OCI-LY1 (cell line): ENCODE measurements at regions not wholly inside any gene's neighbourhood (a gene's known extent, or its start where the extent isn't known, plus 50 kb on each side); places are given as distances from the start of the nearest gene placed in this dataset.

Experiments
- H2AFZ ChIP-seq: fragments of 200-600 bp; sonication (generic), shearing (Covaris generic); 2 replicates; pipeline ENCODE4 v1.6.0; 2014; ENCODE audit warnings: antibody characterized with exemption, mild to moderate bottlenecking, low read length
- H3F3A ChIP-seq: fragments of 200-600 bp; sonication (generic), shearing (Covaris generic); 2 replicates; pipeline ENCODE4 v1.6.0; 2014; ENCODE audit warnings: mild to moderate bottlenecking, antibody characterized with exemption, low read length, moderate library complexity; ENCODE audit not compliant: insufficient read depth
- H3K27ac ChIP-seq: fragments of 200-600 bp; sonication (generic); 2 replicates; pipeline ENCODE4 v1.5.1; 2014; ENCODE audit warnings: low read length, mixed run types, mild to moderate bottlenecking, low read depth; ENCODE audit not compliant: poor library complexity, severe bottlenecking
- H3K27me3 ChIP-seq: fragments of 200-600 bp; sonication (generic); 2 replicates; pipeline ENCODE4 v1.6.0; 2014; ENCODE audit warnings: antibody characterized with exemption, mild to moderate bottlenecking, low read length, moderate library complexity; ENCODE audit not compliant: insufficient read depth
- H3K36me3 ChIP-seq: fragments of 200-600 bp; sonication (generic); 2 replicates; pipeline ENCODE4 v1.6.1; 2014; ENCODE audit warnings: mild to moderate bottlenecking, antibody characterized with exemption, low read length, moderate library complexity, mixed read lengths; ENCODE audit not compliant: insufficient read depth
- H3K4me1 ChIP-seq: fragments of 200-600 bp; sonication (generic); 2 replicates; pipeline ENCODE4 v1.5.1; 2014; ENCODE audit warnings: mild to moderate bottlenecking, low read length, moderate library complexity; ENCODE audit not compliant: insufficient read depth, severe bottlenecking
- H3K4me2 ChIP-seq: fragments of 200-600 bp; sonication (generic), shearing (Covaris generic); 2 replicates; pipeline ENCODE4 v1.6.1; 2014; ENCODE audit warnings: low read length
- H3K4me3 ChIP-seq: fragments of 200-600 bp; sonication (generic); 2 replicates; pipeline ENCODE4 v1.5.1; 2014; ENCODE audit warnings: low read length, low read depth, mild to moderate bottlenecking, mixed read lengths; ENCODE audit not compliant: poor library complexity, severe bottlenecking
- H3K79me2 ChIP-seq: fragments of 200-600 bp; shearing (Covaris generic); 2 replicates; pipeline ENCODE4 v1.6.1; 2016; ENCODE audit warnings: mixed run types, low read length, mixed read lengths; ENCODE audit not compliant: insufficient read depth
- H3K9ac ChIP-seq: fragments of 200-600 bp; sonication (generic), shearing (Covaris generic); 2 replicates; pipeline ENCODE4 v1.6.1; 2014; ENCODE audit warnings: mild to moderate bottlenecking, low read length, mixed read lengths
- H3K9me2 ChIP-seq: fragments of 200-600 bp; sonication (generic), shearing (Covaris generic); 2 replicates; pipeline ENCODE4 v1.6.1; 2014; ENCODE audit warnings: low read depth, mild to moderate bottlenecking, low read length, mixed read lengths
- H3K9me3 ChIP-seq: fragments of 200-600 bp; shearing (Covaris generic); 2 replicates; pipeline ENCODE4 v1.6.1; 2014; ENCODE audit warnings: low read length, mixed read lengths
- H4K20me1 ChIP-seq: fragments of 200-600 bp; sonication (generic), shearing (Covaris generic); 2 replicates; pipeline ENCODE4 v1.6.0; 2016; ENCODE audit warnings: mild to moderate bottlenecking, low read length; ENCODE audit not compliant: insufficient read depth
- EZH2 ChIP-seq: fragments of 200-600 bp; sonication (generic), shearing (Covaris generic); IDR thresholded peaks from 2 replicates; pipeline ENCODE4 v1.8.0; 2017; ENCODE audit warnings: borderline replicate concordance, mixed run types, mild to moderate bottlenecking, antibody characterized with exemption, low read length, moderate library complexity, mixed read lengths
- TF ChIP-seq, protein P1 (sequence below): fragments of 200-600 bp; sonication (generic), shearing (Covaris generic); IDR thresholded peaks from 2 replicates; pipeline ENCODE4 v1.5.1; 2017; ENCODE audit warnings: mild to moderate bottlenecking, antibody characterized with exemption, low read length, moderate library complexity, mixed read lengths

DNA sequence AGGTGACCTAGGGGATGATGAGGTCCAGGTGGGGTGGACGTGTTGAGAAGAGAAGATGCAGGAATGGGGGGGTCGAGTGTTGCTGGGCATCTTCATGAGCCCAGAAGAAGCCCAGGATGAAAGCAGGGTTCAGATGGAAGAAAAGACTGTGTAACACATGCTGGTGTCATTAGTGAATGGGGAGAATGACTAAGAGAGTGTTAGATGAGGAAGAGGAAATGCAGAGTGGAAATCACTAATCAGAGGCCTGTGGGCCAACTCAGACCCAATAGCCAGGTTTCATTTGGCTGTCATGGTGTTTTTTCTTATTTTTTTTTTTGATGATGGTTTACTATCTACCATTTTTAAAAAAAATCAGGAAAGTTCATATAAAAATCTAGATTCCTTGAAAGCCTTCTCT is 180.8 kb upstream of the CAMK1G start:
- no peak overlapping the region for H3K4me2 ChIP-seq
- H2AFZ ChIP-seq: no peak overlapping the region
- no peaks in the 10 kb centered on the region for H3K79me2 ChIP-seq
- no peaks in the 10 kb centered on the region for H3K9me3 ChIP-seq
- H3K9me2 ChIP-seq: no peaks in the 10 kb centered on the region
- H3K9ac ChIP-seq: no peak overlapping the region
- H3K4me3 ChIP-seq: no peak overlapping the region
- H3K27me3 ChIP-seq: no peaks in the 10 kb centered on the region
- no peaks in the 10 kb centered on the region for H3K36me3 ChIP-seq
- H3K4me1 ChIP-seq: no peaks in the 10 kb centered on the region
- H3K27ac ChIP-seq: no peak overlapping the region
- H3F3A ChIP-seq: no peaks in the 10 kb centered on the region
- no peaks in the 10 kb centered on the region for H4K20me1 ChIP-seq
- TF ChIP-seq EZH2: no peak

DNA sequence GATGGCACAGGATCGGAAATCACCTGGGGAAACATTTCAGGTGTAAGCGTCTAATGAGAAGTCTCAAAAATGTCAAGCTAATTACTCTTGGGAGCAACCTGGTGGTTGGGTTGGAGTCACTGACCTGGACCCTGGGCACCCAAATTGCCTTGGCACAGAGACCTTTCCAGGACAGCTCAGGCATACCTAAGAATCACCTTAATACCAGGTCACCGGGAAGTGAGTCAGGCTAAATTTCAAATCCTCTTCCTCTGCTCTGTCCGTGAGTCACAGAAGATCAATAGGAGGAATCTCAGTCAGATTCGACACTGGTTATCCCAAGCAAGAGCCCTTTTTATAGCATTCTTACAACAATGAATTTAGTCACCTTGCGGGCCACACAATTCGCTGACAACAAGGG is 179.6 kb upstream of the CAMK1G start:
- Histone ChIP-seq H3K4me2 (no peak overlapping the region), H3K4me3 (no peak overlapping the region), H3K9ac (no peak overlapping the region), H3F3A (no peaks in the 10 kb centered on the region), H3K9me3 (no peaks in the 10 kb centered on the region), H3K36me3 (no peaks in the 10 kb centered on the region), H3K9me2 (no peaks in the 10 kb centered on the region), H3K27ac (no peak overlapping the region), H3K4me1 (no peaks in the 10 kb centered on the region), H3K79me2 (no peaks in the 10 kb centered on the region), H3K27me3 (no peaks in the 10 kb centered on the region), H2AFZ (no peak overlapping the region), H4K20me1 (no peaks in the 10 kb centered on the region)
- TF ChIP-seq EZH2: no peak
- TF ChIP-seq, protein P1, sequence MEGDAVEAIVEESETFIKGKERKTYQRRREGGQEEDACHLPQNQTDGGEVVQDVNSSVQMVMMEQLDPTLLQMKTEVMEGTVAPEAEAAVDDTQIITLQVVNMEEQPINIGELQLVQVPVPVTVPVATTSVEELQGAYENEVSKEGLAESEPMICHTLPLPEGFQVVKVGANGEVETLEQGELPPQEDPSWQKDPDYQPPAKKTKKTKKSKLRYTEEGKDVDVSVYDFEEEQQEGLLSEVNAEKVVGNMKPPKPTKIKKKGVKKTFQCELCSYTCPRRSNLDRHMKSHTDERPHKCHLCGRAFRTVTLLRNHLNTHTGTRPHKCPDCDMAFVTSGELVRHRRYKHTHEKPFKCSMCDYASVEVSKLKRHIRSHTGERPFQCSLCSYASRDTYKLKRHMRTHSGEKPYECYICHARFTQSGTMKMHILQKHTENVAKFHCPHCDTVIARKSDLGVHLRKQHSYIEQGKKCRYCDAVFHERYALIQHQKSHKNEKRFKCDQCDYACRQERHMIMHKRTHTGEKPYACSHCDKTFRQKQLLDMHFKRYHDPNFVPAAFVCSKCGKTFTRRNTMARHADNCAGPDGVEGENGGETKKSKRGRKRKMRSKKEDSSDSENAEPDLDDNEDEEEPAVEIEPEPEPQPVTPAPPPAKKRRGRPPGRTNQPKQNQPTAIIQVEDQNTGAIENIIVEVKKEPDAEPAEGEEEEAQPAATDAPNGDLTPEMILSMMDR: no peak

GRCh38 chr1:209404577-209404976 is 178.9 kb upstream of the CAMK1G start:
- Histone ChIP-seq H3K27ac (no peak overlapping the region), H3K9ac (no peak overlapping the region), H3F3A (no peaks in the 10 kb centered on the region), H3K4me2 (no peak overlapping the region), H3K9me2 (no peaks in the 10 kb centered on the region), H3K9me3 (no peaks in the 10 kb centered on the region), H3K4me1 (no peaks in the 10 kb centered on the region), H3K27me3 (no peaks in the 10 kb centered on the region), H2AFZ (no peak overlapping the region), H3K36me3 (no peaks in the 10 kb centered on the region), H3K4me3 (no peak overlapping the region), H3K79me2 (no peaks in the 10 kb centered on the region), H4K20me1 (no peaks in the 10 kb centered on the region)
- TF ChIP-seq EZH2: no peak
- TF ChIP-seq, protein P1: no peak

DNA sequence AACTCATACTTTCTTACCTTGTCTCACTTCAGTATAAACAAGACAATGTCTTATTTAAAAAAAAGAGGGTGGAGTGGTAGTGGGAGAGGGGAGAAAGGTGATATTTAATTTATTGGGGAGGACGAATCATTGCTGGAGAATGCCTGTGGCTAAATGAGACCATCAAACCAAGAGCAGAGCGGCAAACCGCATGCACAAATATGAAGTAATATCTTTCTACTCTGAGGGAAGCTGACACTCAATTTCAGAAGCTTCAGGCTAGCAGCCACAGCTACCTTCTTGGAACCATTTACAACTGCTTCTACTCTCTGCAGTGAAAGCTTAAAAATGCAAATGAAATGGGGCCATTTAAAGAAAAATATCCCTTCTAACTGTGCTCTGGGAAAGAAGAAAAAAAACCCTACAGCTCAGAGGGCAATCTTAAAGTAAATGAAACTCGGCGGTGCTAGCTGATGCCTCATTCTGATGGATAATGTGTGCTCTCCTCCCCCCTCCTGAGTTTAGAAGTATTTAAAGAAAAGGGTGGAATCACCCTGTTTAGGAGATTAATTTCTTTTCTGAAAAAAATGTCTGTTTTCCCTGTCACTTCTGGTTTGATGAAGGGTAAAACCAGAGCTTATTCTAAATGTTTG is 178.2 kb upstream of the CAMK1G start:
- H3K27ac ChIP-seq: no peak overlapping the region

More for the DNA sequence above, 178.2 kb upstream of the CAMK1G start:
- Histone ChIP-seq H3K9me3 (no peaks in the 10 kb centered on the region), H3K4me2 (no peak overlapping the region), H4K20me1 (no peaks in the 10 kb centered on the region), H3F3A (no peaks in the 10 kb centered on the region), H3K9ac (no peak overlapping the region), H3K36me3 (no peaks in the 10 kb centered on the region), H3K4me3 (no peak overlapping the region), H3K9me2 (no peaks in the 10 kb centered on the region), H3K79me2 (no peaks in the 10 kb centered on the region), H3K4me1 (no peaks in the 10 kb centered on the region), H2AFZ (no peak overlapping the region), H3K27me3 (no peaks in the 10 kb centered on the region)
- TF ChIP-seq, protein P1: no peak
- no peak for TF ChIP-seq EZH2
